Mesothelial cell of epicardium (in vitro differentiated cells): ENCODE measurements at regions not wholly inside any gene's neighbourhood (a gene's known extent, or its start where the extent isn't known, plus 50 kb on each side); places are given as distances from the start of the nearest gene placed in this dataset.
"Not testable (repeated sequence)": the region's sequence is repeated elsewhere in the genome, so short reads cannot be mapped to it uniquely, and the experiment has no call there.

Experiments used
- DNase-seq, 2 experiments: peaks; one replicate each; pipeline ENCODE4 v3.0.0; 2021; ENCODE audit warnings: low spot score in 2 of 2; ENCODE audit not compliant: unreplicated experiment in 2 of 2
- H3K27ac Mint-ChIP-seq: 2 replicates; pipeline ENCODE4 v1.8.0; 2021; ENCODE audit warnings: mixed read lengths
- H3K27me3 Mint-ChIP-seq: 2 replicates; pipeline ENCODE4 v1.8.0; 2021; ENCODE audit warnings: low read depth, mixed read lengths
- H3K36me3 Mint-ChIP-seq: 2 replicates; pipeline ENCODE4 v1.8.0; 2021; ENCODE audit warnings: mixed read lengths
- H3K4me1 Mint-ChIP-seq: 2 replicates; pipeline ENCODE4 v1.8.0; 2021; ENCODE audit warnings: mixed read lengths
- H3K4me3 Mint-ChIP-seq: 2 replicates; pipeline ENCODE4 v1.8.0; 2021; ENCODE audit warnings: mild to moderate bottlenecking, moderate library complexity, mixed read lengths
- H3K9me3 Mint-ChIP-seq: 2 replicates; pipeline ENCODE4 v1.8.0; 2021; ENCODE audit warnings: mixed read lengths
- CTCF ChIP-seq: fragments of 200-600 bp; sonication (generic); IDR thresholded peaks from one replicate; pipeline ENCODE4 v1.5.0; 2021; ENCODE audit warnings: antibody characterized with exemption; ENCODE audit not compliant: unreplicated experiment

- no peaks in the 10 kb centered on the region for H3K4me1 Mint-ChIP-seq
- H3K27me3 Mint-ChIP-seq, result peaks cover 1% of the 10 kb centered on the region
- no peaks in the 10 kb centered on the region for H3K9me3 Mint-ChIP-seq
- H3K4me3 Mint-ChIP-seq, result no peak overlapping the region
- no peak for DNase-seq
- no peak for TF ChIP-seq CTCF
- H3K27ac Mint-ChIP-seq, result no peak overlapping the region
- H3K36me3 Mint-ChIP-seq, result no peaks in the 10 kb centered on the region
These were observed 448.9 kb upstream of the ERCC4 start for GRCh38 chr16:13471036-13471435.

- no peak for DNase-seq
- H3K4me3 Mint-ChIP-seq, result no peak overlapping the region
- H3K9me3 Mint-ChIP-seq, result no peaks in the 10 kb centered on the region
- H3K27ac Mint-ChIP-seq, result no peak overlapping the region
- TF ChIP-seq CTCF, result no peak
- peaks cover 5% of the 10 kb centered on the region for H3K27me3 Mint-ChIP-seq
- no peaks in the 10 kb centered on the region for H3K36me3 Mint-ChIP-seq
- no peaks in the 10 kb centered on the region for H3K4me1 Mint-ChIP-seq
These were observed 441.0 kb upstream of the ERCC4 start for GRCh38 chr16:13478991-13479390.

GRCh38 chr16:13479549-13479948, 440.4 kb upstream of the ERCC4 start:
- no peak overlapping the region for H3K27ac Mint-ChIP-seq
- peaks cover 5% of the 10 kb centered on the region for H3K27me3 Mint-ChIP-seq
- no peak for TF ChIP-seq CTCF
- no peak overlapping the region for H3K4me3 Mint-ChIP-seq
- H3K36me3 Mint-ChIP-seq, result no peaks in the 10 kb centered on the region
- no peak for DNase-seq
- no peaks in the 10 kb centered on the region for H3K9me3 Mint-ChIP-seq
- no peaks in the 10 kb centered on the region for H3K4me1 Mint-ChIP-seq

- Mint-ChIP-seq H3K27me3 (peaks cover 5% of the 10 kb centered on the region), H3K4me3 (no peak overlapping the region), H3K9me3 (peaks cover 3% of the 10 kb centered on the region), H3K4me1 (no peaks in the 10 kb centered on the region), H3K36me3 (no peaks in the 10 kb centered on the region), H3K27ac (no peak overlapping the region)
- no peak for TF ChIP-seq CTCF
- no peak for DNase-seq
These were observed 439.2 kb upstream of the ERCC4 start for GRCh38 chr16:13480801-13481200.

GRCh38 chr16:13483121-13483520, 436.8 kb upstream of the ERCC4 start:
- Mint-ChIP-seq H3K36me3 (no peaks in the 10 kb centered on the region), H3K9me3 (peaks cover 9% of the 10 kb centered on the region), H3K4me3 (no peak overlapping the region), H3K4me1 (no peaks in the 10 kb centered on the region), H3K27me3 (peaks cover 3% of the 10 kb centered on the region), H3K27ac (no peak overlapping the region)
- no peak for TF ChIP-seq CTCF
- no peak for DNase-seq

- H3K27me3 Mint-ChIP-seq, H3K9me3 Mint-ChIP-seq, DNase-seq, H3K4me3 Mint-ChIP-seq, H3K4me1 Mint-ChIP-seq, H3K27ac Mint-ChIP-seq, H3K36me3 Mint-ChIP-seq: not testable (repeated sequence)
These were observed 430.5 kb upstream of the ERCC4 start for GRCh38 chr16:13489416-13489815.
